ENCODE measurements at regions not wholly inside any gene's neighbourhood (a gene's known extent, or its start where the extent isn't known, plus 50 kb on each side); places are given as distances from the start of the nearest gene placed in this dataset.

GRCh38 chr18:54433368-54433767 is 75.7 kb downstream of the C18orf54 start:
- Histone ChIP-seq H3K4me1 (no peaks in the 10 kb centered on the region), H3K27me3 (no peaks in the 10 kb centered on the region), H3K4me3 (no peak overlapping the region), H3K27ac (no peak overlapping the region), H3K9me3 (no peaks in the 10 kb centered on the region), H3K36me3 (no peaks in the 10 kb centered on the region)
- DNase-seq: no peak
- TF ChIP-seq CTCF (IDR thresholded peaks at IDR 0.05): no peak
- TF ChIP-seq POLR2A (IDR thresholded peaks at IDR 0.05): no peak

DNA sequence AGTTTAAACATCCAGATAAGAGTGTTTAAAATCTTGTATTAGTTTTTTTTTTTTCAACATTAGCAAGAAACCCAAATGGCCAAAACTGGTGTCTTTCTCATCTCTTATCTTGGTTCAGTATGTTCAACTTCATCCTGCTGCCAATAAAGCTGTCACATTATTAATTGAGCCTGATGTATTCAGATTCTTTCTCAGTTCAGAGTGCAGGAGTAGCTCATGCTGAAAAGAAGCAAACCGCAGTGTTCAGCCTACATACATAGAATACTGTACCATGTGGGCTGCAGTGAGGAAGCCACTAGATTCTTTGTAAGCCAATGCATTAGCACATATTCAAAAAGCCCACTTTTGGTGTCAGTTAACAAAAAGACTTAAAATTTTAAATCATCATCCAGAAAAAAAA is 76.2 kb downstream of the C18orf54 start:
- DNase-seq: no peak
- Histone ChIP-seq H3K4me1 (no peaks in the 10 kb centered on the region), H3K9me3 (no peaks in the 10 kb centered on the region), H3K36me3 (no peaks in the 10 kb centered on the region), H3K27ac (no peak overlapping the region), H3K27me3 (no peaks in the 10 kb centered on the region), H3K4me3 (no peak overlapping the region)
- TF ChIP-seq POLR2A (IDR thresholded peaks at IDR 0.05) (no peak), CTCF (IDR thresholded peaks at IDR 0.05) (no peak)

DNA sequence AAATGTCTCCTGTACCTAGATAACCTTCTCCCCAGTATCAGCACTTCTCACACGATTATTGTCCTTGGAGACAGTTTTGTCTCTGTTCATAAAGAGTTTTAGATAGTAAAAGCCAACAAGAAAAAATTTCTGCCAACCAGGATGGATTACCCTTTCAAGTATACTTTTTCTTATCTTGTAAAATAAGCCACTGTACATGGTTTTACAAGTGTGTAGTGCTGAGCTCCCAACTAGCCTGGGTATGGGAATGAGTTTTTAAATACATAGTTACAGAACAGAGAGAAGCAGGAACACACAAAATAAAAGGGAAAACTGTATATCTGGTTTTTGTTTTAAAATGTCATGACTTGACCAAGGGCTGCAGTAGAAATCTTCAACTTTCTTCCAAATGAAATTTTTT is 76.7 kb downstream of the C18orf54 start:
- TF ChIP-seq POLR2A (IDR thresholded peaks at IDR 0.05) (no peak), CTCF (IDR thresholded peaks at IDR 0.05) (no peak)
- no peaks in the 10 kb centered on the region for H3K36me3 ChIP-seq
- no peaks in the 10 kb centered on the region for H3K4me1 ChIP-seq

DNA sequence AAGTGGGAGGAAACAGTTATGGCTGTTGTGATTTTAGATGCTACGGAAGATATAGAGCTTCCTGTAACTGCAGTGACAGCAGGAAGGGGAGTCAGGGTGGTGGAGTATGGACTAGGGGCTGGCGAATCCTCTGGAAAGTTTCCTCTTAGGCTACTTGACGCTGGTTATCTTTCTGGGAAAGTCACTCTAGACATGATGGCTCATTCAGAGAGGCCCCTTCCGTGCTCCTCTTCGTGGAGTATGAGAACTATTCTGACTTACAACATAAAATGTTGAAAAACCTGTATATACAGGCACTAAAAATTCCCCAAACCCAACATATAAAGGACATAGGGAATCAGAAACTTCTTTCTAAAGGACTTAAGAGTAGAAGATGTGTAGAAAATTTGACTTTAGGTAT is 78.8 kb downstream of the C18orf54 start:
- no peak for TF ChIP-seq CTCF (IDR thresholded peaks at IDR 0.05)
- TF ChIP-seq POLR2A (IDR thresholded peaks at IDR 0.05): no peak
- Histone ChIP-seq H3K9me3 (no peaks in the 10 kb centered on the region), H3K27ac (no peak overlapping the region), H3K4me3 (no peak overlapping the region), H3K27me3 (no peaks in the 10 kb centered on the region), H3K36me3 (no peaks in the 10 kb centered on the region), H3K4me1 (no peaks in the 10 kb centered on the region)
- DNase-seq: no peak

More for the DNA sequence above, 76.7 kb downstream of the C18orf54 start:
- DNase-seq: no peak
- Histone ChIP-seq H3K27me3 (no peaks in the 10 kb centered on the region), H3K27ac (no peak overlapping the region), H3K9me3 (no peaks in the 10 kb centered on the region), H3K4me3 (no peak overlapping the region)

GRCh38 chr18:54440292-54440691 is 82.6 kb downstream of the C18orf54 start:
- H3K4me3 ChIP-seq: no peak overlapping the region
- no peaks in the 10 kb centered on the region for H3K27me3 ChIP-seq
- H3K36me3 ChIP-seq: no peaks in the 10 kb centered on the region
- no peak for DNase-seq
- H3K4me1 ChIP-seq: no peaks in the 10 kb centered on the region
- no peaks in the 10 kb centered on the region for H3K9me3 ChIP-seq
- TF ChIP-seq CTCF (IDR thresholded peaks at IDR 0.05): no peak
- TF ChIP-seq POLR2A (IDR thresholded peaks at IDR 0.05): no peak
- no peak overlapping the region for H3K27ac ChIP-seq

DNA sequence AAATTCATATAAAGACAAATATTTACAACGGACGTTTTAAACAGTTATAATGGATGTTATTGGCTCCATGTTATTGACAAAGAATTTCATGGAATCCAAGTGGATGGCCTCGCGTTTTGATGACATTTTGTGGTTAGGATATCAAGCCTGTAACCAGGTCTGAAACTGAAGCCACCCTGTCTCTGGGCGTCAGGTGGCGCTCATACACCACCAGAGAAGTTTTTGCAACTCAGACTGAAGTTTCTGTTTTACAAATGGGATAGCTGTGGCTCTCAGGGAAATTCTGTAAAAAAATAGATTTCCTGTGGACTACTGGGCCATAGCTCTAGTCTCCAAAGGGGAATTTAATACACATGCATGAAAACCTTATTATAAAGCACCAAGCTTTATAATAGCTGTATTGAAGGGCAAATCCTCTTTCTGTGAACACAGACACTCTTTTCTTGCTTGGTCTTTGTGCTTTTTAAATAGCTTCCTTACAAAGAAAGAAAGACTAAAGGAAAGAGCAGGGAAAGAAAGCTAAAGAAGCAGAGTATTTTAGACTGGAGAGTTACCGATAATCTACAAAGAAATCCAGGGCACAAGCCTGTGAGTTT is 86.7 kb downstream of the C18orf54 start:
- no peaks in the 10 kb centered on the region for H3K4me1 ChIP-seq
- no peaks in the 10 kb centered on the region for H3K27me3 ChIP-seq
- no peak overlapping the region for H3K27ac ChIP-seq
- DNase-seq: peak in 2 of 3 donors; percentile 67 to 68
- H3K9me3 ChIP-seq: no peaks in the 10 kb centered on the region
- TF ChIP-seq POLR2A (IDR thresholded peaks at IDR 0.05): no peak
- TF ChIP-seq CTCF (IDR thresholded peaks at IDR 0.05): peak in 4 of 6 experiments; percentile 48 to 83 (median 78)
- H3K4me3 ChIP-seq: no peak overlapping the region
- H3K36me3 ChIP-seq: no peaks in the 10 kb centered on the region
